Heart left ventricle (tissue), 16 donors: ENCODE measurements at regions not wholly inside any gene's neighbourhood (a gene's known extent, or its start where the extent isn't known, plus 50 kb on each side); places are given as distances from the start of the nearest gene placed in this dataset.

Experiments used
- ATAC-seq, 4 donors: fragments of 200-7000 bp; cut with Tn5 transposase; one replicate each; pipeline ENCODE4 v1.9.1; 2020 to 2022; ENCODE audit warnings: moderate library complexity in 4 of 4, mild to moderate bottlenecking in 3 of 4, moderate number of reproducible peaks in 1 of 4
- DNase-seq, 5 donors: peaks; one replicate each; pipeline ENCODE4 v3.0.0-alpha.2; 2020
- H3K27ac ChIP-seq, 12 donors: fragments of 200-600 bp; sonication (generic) in 4 of 12; one replicate each; pipeline versions ENCODE4 v1.5.0 to v1.8.0; 2016 to 2022; ENCODE audit warnings: mild to moderate bottlenecking in 2 of 12
- H3K27me3 ChIP-seq, 9 donors: fragments of 200-600 bp; sonication (generic) in 2 of 9; one replicate each; pipeline versions ENCODE4 v1.5.1 to v1.8.0; 2016 to 2022; ENCODE audit warnings: mild to moderate bottlenecking in 3 of 9
- H3K36me3 ChIP-seq, 9 donors: fragments of 200-600 bp; sonication (generic) in 2 of 9; one replicate each; pipeline versions ENCODE4 v1.5.0 to v1.8.0; 2018 to 2022; ENCODE audit warnings: mild to moderate bottlenecking in 2 of 9
- H3K4me1 ChIP-seq, 12 donors: fragments of 200-600 bp; sonication (generic) in 4 of 12; one replicate each; pipeline versions ENCODE4 v1.5.0 to v1.8.0; 2016 to 2022; ENCODE audit warnings: mild to moderate bottlenecking in 3 of 12
- H3K4me3 ChIP-seq, 12 donors: fragments of 200-600 bp; sonication (generic) in 4 of 12; one replicate each; pipeline versions ENCODE4 v1.5.0 to v1.8.0; 2017 to 2022; ENCODE audit warnings: mild to moderate bottlenecking in 9 of 12, moderate library complexity in 4 of 12
- H3K9me3 ChIP-seq, 12 donors: fragments of 200-600 bp; sonication (generic) in 4 of 12; one replicate each; pipeline versions ENCODE4 v1.5.0 to v1.8.0; 2016 to 2022; ENCODE audit warnings: mild to moderate bottlenecking in 1 of 12
- CTCF ChIP-seq, 12 donors: fragments of 200-600 bp; sonication (generic) in 4 of 12; IDR thresholded peaks; one replicate each; pipeline versions ENCODE4 v1.5.0 to v1.8.0; 2018 to 2022; ENCODE audit warnings: antibody characterized with exemption in 12 of 12, mild to moderate bottlenecking in 5 of 12
- POLR2A ChIP-seq, 2 donors: fragments of 450-650 bp; IDR thresholded peaks; one replicate each; pipeline ENCODE4 v1.6.1; 2017; ENCODE audit warnings: antibody characterized with exemption in 2 of 2, mild to moderate bottlenecking in 2 of 2, moderate library complexity in 2 of 2
- WGBS, 4 donors: extraction: QIAGEN DNeasy Blood & Tissue Kit in 2 of 4; methylation state at CpG; one replicate each; pipeline versions ENCODE4 v1.1.5 to v1.1.7; 2013 to 2018; 5-methylcytosine and 5-hydroxymethylcytosine counted together
- intact Hi-C, 10 donors: fragments of 100-400 bp; cut with DNase I; formaldehyde crosslinking; loops; one replicate each; pipeline versions ENCODE4 v1.11.1 to v1.14.2; 2022
- donor health status: ischemic (EF 13 %, LVEDD 7.1; RV severe dilation, severe dysfunction).
- donor health status: healthy with polysubstance abuse.
- donor health status: DM: no; HTN: yes; CAD: no.
- donor health status: DM: no; HTN: no; CAD: no.
- donor health status: ischemic (EF 25% LVEDD 6.9; RV normal size, moderate dysfunction).
- donor health status: ischemic (EF 25% LVEDD 5.7; RV mildly dilated, moderate dysfunction).
- donor health status: healthy.
- donor health status: DM: yes; HTN: yes; CAD: no.
- donor health status: ischemic (EF 35%, LVEDD 5.7; RV mildly dilated, moderate dysfunction).
- donor health status: nonischemic (EF 11% LVEDD 7.7; RV severe dilation, severe dysfunction).
- donor health status: DM: yes; HTN: yes; CAD: no.
- donor health status: PGD.
- donor health status: ischemic (EF 29% LVEDD 5.4; RV normal size, mild dysfunction).
- donor health status: nonischemic (EF 23%, LVEDD 6.1; RV moderate dilation, normal function).

DNA sequence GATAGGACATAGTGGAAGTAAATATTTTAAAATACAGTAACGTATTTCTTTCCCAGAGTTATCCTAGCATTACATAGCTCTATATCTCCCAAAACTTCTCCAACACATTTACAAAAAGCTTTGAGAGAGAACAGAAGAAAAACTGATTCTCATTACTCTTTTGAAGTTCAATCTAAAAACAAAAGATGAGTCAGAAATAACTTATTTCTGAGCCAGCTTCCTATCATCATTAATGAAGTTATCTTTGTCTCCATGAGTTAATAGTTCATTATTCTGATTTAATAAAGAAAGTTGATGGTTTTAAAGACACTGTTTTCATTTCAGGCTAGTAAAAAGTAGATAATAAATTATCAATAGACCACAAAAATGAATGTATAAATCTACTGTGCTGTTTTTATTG, 446.7 kb upstream of the SPRY2 start:
- no peak for TF ChIP-seq POLR2A (IDR thresholded peaks at IDR 0.05)
- no peak for TF ChIP-seq CTCF (IDR thresholded peaks at IDR 0.05)
- Histone ChIP-seq H3K4me1 (peaks cover 0 to 10% (median 0%) of the 10 kb centered on the region in 12 donors), H3K9me3 (no peaks in the 10 kb centered on the region), H3K27me3 (no peaks in the 10 kb centered on the region), H3K36me3 (no peaks in the 10 kb centered on the region), H3K27ac (no peak overlapping the region), H3K4me3 (no peak overlapping the region)
- ATAC-seq: no peak
- WGBS, 4 donors: 82 to 93% (median 87%) methylated on average over 1 of the region's 1 CpG
- no peak for DNase-seq
- intact Hi-C loops: no loop called here

DNA sequence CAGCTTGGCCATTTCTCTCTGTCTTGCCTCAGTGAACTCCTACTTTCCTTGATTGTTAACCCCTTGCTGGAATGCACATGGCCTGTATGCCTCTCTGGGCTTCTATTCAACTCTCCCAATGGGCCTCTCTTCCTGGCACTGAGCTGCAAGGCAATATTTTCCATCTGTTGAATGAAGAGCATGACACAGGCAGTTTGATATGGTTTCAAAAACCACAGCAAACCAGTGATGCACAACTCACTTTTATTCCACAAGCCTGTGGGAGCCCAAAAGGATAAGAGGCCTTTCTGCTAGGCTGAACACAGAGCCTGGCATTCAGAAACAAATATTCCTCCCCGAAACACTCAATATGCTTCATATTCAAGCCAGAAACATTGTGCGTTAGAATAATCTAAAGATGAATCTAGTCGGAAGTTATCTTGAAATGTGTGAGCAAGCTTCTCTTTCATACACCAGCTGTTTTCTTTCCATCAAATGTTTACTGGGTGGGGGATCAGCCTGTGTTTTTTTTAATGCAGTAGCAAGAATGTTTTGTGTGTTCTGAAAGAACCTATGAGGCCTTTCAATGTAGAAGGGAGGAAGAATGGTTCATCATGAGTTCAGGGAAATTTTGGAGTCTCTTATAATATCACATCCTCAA, 443.1 kb upstream of the SPRY2 start:
- TF ChIP-seq POLR2A (IDR thresholded peaks at IDR 0.05) (no peak), CTCF (IDR thresholded peaks at IDR 0.05) (no peak)

DNA sequence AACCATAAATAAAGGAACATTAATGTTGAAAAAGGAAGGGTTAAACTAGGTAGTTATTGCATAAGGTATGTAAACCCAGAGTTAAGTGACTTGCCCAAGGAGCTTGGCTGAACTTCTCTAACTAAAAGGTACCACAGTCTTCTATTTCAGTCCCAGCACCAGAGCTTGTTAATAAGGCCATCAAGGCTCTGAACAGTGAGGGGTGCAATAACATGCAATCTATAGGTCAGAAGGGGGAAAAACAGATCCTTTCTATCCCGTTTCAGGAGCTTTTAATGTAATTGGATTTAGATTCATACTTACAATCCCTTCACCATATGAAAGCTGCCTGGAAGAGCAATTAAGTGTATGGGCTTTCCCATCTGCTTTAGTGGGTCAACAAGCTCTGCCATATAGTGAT, 441.5 kb upstream of the SPRY2 start:
- Histone ChIP-seq H3K4me1 (peaks cover 0 to 10% (median 0%) of the 10 kb centered on the region in 12 donors), H3K9me3 (no peaks in the 10 kb centered on the region), H3K27ac (no peak overlapping the region), H3K4me3 (no peak overlapping the region), H3K36me3 (no peaks in the 10 kb centered on the region), H3K27me3 (no peaks in the 10 kb centered on the region)
- TF ChIP-seq POLR2A (IDR thresholded peaks at IDR 0.05) (no peak), CTCF (IDR thresholded peaks at IDR 0.05) (no peak)
- 64 to 81% (median 69%) methylated on average over 1 of the region's 1 CpG for WGBS, 4 donors
- intact Hi-C loops: no loop called here
- ATAC-seq (no peak), DNase-seq (no peak)

More for the DNA sequence above, 443.1 kb upstream of the SPRY2 start:
- peak in 3 of 5 donors; percentile 10 to 28 (median 24) for DNase-seq
- no peaks in the 10 kb centered on the region for H3K9me3 ChIP-seq
- peak; percentile 51 to 89 (median 76) for ATAC-seq
- peak overlapping the region in 9 of 12 donors; percentile 12 to 69 (median 36) for H3K27ac ChIP-seq
- 73 to 81% (median 77%) methylated on average over 3 of the region's 3 CpGs for WGBS, 4 donors
- H3K36me3 ChIP-seq: no peaks in the 10 kb centered on the region
- H3K4me3 ChIP-seq: no peak overlapping the region
- H3K4me1 ChIP-seq: peaks cover 0 to 10% (median 0%) of the 10 kb centered on the region in 12 donors
- H3K27me3 ChIP-seq: no peaks in the 10 kb centered on the region
- intact Hi-C loops: no loop called here

DNA sequence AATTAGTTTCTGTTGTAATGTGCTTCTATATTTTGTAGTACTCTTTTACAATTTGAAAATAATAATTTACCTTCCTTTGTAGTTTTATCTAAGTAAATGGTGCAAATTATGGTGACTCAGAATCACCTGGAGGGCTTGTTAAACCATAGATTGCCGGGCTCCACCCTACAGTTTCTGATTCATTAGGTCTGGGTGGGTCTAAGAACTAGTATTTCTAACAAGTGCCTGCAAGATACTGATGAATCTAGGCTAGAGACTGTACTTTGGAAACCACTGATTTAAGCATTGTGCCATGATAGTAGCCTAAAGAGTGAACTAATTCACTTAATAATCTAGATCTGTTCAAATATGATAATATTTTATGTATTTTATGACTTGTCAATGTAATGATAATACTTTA, 437.4 kb upstream of the SPRY2 start:
- 81 to 92% (median 88%) methylated on average over 1 of the region's 1 CpG for WGBS, 4 donors
- Histone ChIP-seq H3K27me3 (no peaks in the 10 kb centered on the region), H3K4me1 (no peaks in the 10 kb centered on the region), H3K27ac (no peak overlapping the region), H3K4me3 (no peak overlapping the region), H3K36me3 (no peaks in the 10 kb centered on the region), H3K9me3 (no peaks in the 10 kb centered on the region)
- DNase-seq: no peak
- intact Hi-C loops: no loop called here
- TF ChIP-seq CTCF (IDR thresholded peaks at IDR 0.05): no peak
- no peak for TF ChIP-seq POLR2A (IDR thresholded peaks at IDR 0.05)
- no peak for ATAC-seq
